ENCODE measurements at regions not wholly inside any gene's neighbourhood (a gene's known extent, or its start where the extent isn't known, plus 50 kb on each side); places are given as distances from the start of the nearest gene placed in this dataset.

DNA sequence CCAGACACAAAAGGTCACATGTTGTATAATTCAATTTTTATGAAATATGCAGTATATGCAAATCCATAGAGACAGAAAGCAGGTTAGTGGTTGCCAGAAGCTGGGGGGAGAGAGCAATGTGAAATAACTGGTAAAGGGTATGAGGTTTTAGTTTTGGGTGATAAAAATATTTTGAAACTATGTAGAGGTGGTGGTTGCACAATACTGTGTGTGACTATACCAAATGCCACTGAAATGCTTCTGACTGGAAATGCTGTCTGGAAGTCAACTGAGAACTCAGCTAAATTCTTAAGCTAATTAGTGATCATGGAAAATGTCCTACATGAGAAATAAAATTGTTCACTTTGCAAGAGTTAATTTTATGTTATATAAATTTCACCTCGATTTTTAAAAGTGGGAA is 65.3 kb upstream of the RXFP2 start:
- no peaks in the 10 kb centered on the region for H3K9me3 ChIP-seq (ENCODE audit: low read length)
- ChIA-PET CTCF (ENCODE audit: unreplicated experiment) (no interaction called here), POLR2A (interaction anchor here (0.7 kb wide), 1 partner anchor 10 kb away, joined by 3 read pairs; no protein-coding TSS in a partner anchor)
- intact Hi-C loops (cut with micrococcal nuclease; ENCODE audit: unreplicated experiment): no loop called here
- no peak overlapping the region for H2AFZ ChIP-seq (ENCODE audit: low read length)
- no peaks in the 10 kb centered on the region for H3K79me2 ChIP-seq (ENCODE audit: insufficient read depth, low read depth, low read length)
- H3K4me2 ChIP-seq (ENCODE audit: low read length): no peak overlapping the region
- no peak overlapping the region for H3K27ac ChIP-seq (ENCODE audit: low read depth, low read length, poor library complexity, severe bottlenecking)
- no peak for TF ChIP-seq EZH2phosphoT487 (IDR thresholded peaks at IDR 0.05; ENCODE audit: borderline replicate concordance, low read depth, low read length)
- no peak for TF ChIP-seq CTCF (conservative IDR thresholded peaks at IDR 0.05; ENCODE audit: low read length)
- H4K20me1 ChIP-seq (ENCODE audit: insufficient read depth, low read length): no peaks in the 10 kb centered on the region
- no peak for DNase-seq (ENCODE audit: low spot score)
- H3K9me2 ChIP-seq (ENCODE audit: insufficient read depth, low read length): no peaks in the 10 kb centered on the region
- H3K4me3 ChIP-seq (ENCODE audit: low read depth, low read length, poor library complexity, severe bottlenecking): no peak overlapping the region
- no peaks in the 10 kb centered on the region for H3K36me3 ChIP-seq (ENCODE audit: insufficient read depth, low read length)
- BruUV-seq (replicated peaks): no TSS peak
- no peaks in the 10 kb centered on the region for H3K4me1 ChIP-seq (ENCODE audit: insufficient read depth, low read length, poor library complexity, severe bottlenecking)

- POLR2A ChIA-PET: interaction anchor here (0.9 kb wide), 1 partner anchor 1598 kb away, joined by 3 read pairs; no protein-coding TSS in a partner anchor
- TF ChIP-seq CTCF (conservative IDR thresholded peaks at IDR 0.05; ENCODE audit: low read length) (no peak), EZH2phosphoT487 (IDR thresholded peaks at IDR 0.05; ENCODE audit: borderline replicate concordance, low read depth, low read length) (no peak)
- BruUV-seq (replicated peaks): no TSS peak
These were observed 63.8 kb upstream of the RXFP2 start for GRCh38 chr13:31675440-31675953.

DNA sequence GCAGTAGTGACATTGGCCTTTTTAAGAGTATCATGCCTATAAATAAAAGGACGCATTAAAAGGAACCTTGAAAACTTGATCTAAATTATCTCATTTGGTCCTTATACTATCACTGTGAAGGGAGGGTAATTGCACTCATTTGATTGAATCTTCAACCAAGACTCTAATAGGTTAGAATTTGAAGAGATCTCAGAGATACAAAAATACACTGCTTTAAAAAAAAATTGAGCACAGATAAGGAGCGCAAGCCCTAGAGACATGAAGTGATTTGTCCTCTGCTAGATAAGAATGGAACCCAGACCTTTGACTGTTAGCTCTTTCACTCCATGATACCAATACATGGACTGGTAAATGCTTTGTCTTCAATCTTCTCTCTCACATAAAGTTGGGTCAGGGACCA is 58.2 kb upstream of the RXFP2 start:
- no peaks in the 10 kb centered on the region for H3K4me1 ChIP-seq (ENCODE audit: insufficient read depth, low read length, poor library complexity, severe bottlenecking)
- H3K4me3 ChIP-seq (ENCODE audit: low read depth, low read length, poor library complexity, severe bottlenecking): no peak overlapping the region
- no peak overlapping the region for H2AFZ ChIP-seq (ENCODE audit: low read length)
- TF ChIP-seq CTCF (conservative IDR thresholded peaks at IDR 0.05; ENCODE audit: low read length) (no peak), EZH2phosphoT487 (IDR thresholded peaks at IDR 0.05; ENCODE audit: borderline replicate concordance, low read depth, low read length) (no peak)
- intact Hi-C loops (cut with micrococcal nuclease; ENCODE audit: unreplicated experiment): no loop called here
- no peaks in the 10 kb centered on the region for H3K9me3 ChIP-seq (ENCODE audit: low read length)
- no TSS peak for BruUV-seq (replicated peaks)
- ChIA-PET POLR2A (no interaction called here), CTCF (ENCODE audit: unreplicated experiment) (no interaction called here)
- no peak overlapping the region for H3K27ac ChIP-seq (ENCODE audit: low read depth, low read length, poor library complexity, severe bottlenecking)
- H3K9me2 ChIP-seq (ENCODE audit: insufficient read depth, low read length): no peaks in the 10 kb centered on the region
- no peak overlapping the region for H3K4me2 ChIP-seq (ENCODE audit: low read length)
- no peak for DNase-seq (ENCODE audit: low spot score)
- no peaks in the 10 kb centered on the region for H3K36me3 ChIP-seq (ENCODE audit: insufficient read depth, low read length)
- no peaks in the 10 kb centered on the region for H4K20me1 ChIP-seq (ENCODE audit: insufficient read depth, low read length)
- H3K79me2 ChIP-seq (ENCODE audit: insufficient read depth, low read depth, low read length): no peaks in the 10 kb centered on the region

More at GRCh38 chr13:31675440-31675953, 63.8 kb upstream of the RXFP2 start:
- Histone ChIP-seq H3K36me3 (ENCODE audit: insufficient read depth, low read length) (no peaks in the 10 kb centered on the region), H4K20me1 (ENCODE audit: insufficient read depth, low read length) (no peaks in the 10 kb centered on the region), H3K79me2 (ENCODE audit: insufficient read depth, low read depth, low read length) (no peaks in the 10 kb centered on the region), H3K9me3 (ENCODE audit: low read length) (no peaks in the 10 kb centered on the region), H3K27ac (ENCODE audit: low read depth, low read length, poor library complexity, severe bottlenecking) (no peak overlapping the region), H3K4me3 (ENCODE audit: low read depth, low read length, poor library complexity, severe bottlenecking) (no peak overlapping the region), H3K9me2 (ENCODE audit: insufficient read depth, low read length) (no peaks in the 10 kb centered on the region), H3K4me1 (ENCODE audit: insufficient read depth, low read length, poor library complexity, severe bottlenecking) (no peaks in the 10 kb centered on the region), H3K4me2 (ENCODE audit: low read length) (no peak overlapping the region), H2AFZ (ENCODE audit: low read length) (no peak overlapping the region)
- intact Hi-C loops (cut with micrococcal nuclease; ENCODE audit: unreplicated experiment): no loop called here
- DNase-seq (ENCODE audit: low spot score): no peak
- CTCF ChIA-PET (ENCODE audit: unreplicated experiment): no interaction called here
